Activated CD4-positive, alpha-beta T cell treated with anti-CD3 and anti-CD28 coated beads, Interleukin-2, amount 50 U/mL, for 48 hours (primary cell): ENCODE measurements at regions not wholly inside any gene's neighbourhood (a gene's known extent, or its start where the extent isn't known, plus 50 kb on each side); places are given as distances from the start of the nearest gene placed in this dataset.
"Not testable (repeated sequence)": the region's sequence is repeated elsewhere in the genome, so short reads cannot be mapped to it uniquely, and the experiment has no call there.

Experiments used
- DNase-seq, 2 experiments: peaks; one replicate each; pipeline ENCODE4 v3.0.0-alpha.2; 2020

- DNase-seq = no peak
Observed at GRCh38 chr10:118969014-118969413, 60.5 kb upstream of the NANOS1 start.

DNA sequence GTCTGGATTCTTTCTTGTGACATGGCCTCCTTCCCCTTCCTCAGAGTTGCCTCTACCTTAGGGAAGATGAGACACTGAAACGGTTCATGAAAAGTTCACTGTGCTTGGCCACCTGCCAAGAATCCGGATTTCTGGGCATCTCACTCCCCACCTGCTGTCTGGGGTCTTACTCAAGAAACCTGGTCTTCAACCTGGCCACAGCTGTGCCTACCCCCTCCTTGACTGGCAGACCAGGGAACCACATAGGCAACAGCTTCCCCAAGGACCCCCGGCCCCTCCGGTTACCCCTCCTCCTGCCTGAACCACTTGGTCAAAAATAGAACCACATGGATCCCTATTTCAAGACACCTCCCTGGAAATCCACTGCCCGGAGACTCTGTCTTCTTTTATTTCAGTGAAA is 58.7 kb upstream of the NANOS1 start:
- DNase-seq = no peak

- no peak for DNase-seq
Observed at GRCh38 chr10:118971187-118971586, 58.3 kb upstream of the NANOS1 start.

DNA sequence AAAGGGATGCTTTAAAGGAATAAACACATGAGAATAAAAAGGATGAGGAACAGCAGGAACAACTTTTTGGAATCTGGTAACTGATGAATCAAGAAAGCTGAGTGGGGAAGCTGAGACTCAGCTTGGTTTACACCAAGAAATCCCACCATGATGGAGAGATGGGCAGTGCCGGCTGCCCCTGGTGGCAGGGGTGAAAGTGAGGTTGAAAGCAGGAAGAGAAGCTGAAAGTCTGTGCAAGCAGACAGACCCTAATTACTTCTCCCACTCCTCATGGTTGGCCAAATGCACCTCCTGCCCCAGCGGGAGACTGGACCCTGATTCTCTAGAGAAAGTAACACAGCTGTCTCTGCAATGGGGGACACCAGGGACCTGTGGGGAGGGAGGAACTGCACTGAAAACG is 57.6 kb upstream of the NANOS1 start:
- no peak for DNase-seq

- no peak for DNase-seq
Observed at GRCh38 chr10:118973744-118974143, 55.8 kb upstream of the NANOS1 start.

- DNase-seq = no peak
Observed at GRCh38 chr10:118974951-118975350, 54.6 kb upstream of the NANOS1 start.

- DNase-seq = not testable (repeated sequence)
Observed at GRCh38 chr10:118976219-118976618, 53.3 kb upstream of the NANOS1 start.

DNA sequence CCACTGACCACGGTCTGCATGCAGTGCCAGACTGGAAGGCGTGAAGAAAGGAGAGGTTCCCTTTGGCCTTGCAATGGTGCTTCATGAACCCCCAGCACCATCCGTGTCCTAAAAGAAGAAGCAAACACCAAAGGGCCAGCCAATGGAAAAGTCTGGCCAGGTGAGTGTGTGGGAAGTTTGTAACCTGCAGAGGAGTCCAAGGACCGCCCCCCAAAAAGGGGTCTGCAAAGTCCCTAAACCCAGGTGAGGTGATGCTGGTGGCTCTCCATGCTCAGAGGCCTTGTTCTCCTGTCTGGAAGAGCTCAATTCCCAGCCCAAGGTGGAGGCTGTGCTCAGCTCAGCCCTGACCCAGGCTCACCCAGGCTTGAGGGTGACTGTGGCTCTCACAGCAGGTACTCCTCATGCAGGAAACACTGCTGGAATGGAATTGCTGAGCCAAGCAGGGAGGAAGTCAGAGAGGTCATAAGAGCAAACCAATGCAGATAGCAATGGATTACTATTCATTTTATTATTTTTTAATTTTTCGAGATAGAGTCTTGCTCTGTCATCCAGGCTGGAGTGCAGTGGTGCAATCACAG is 52.4 kb upstream of the NANOS1 start:
- DNase-seq = no peak

- DNase-seq = no peak
Observed at GRCh38 chr10:118977835-118978234, 51.7 kb upstream of the NANOS1 start.

GRCh38 chr10:118978316-118978997 is 51.1 kb upstream of the NANOS1 start:
- no peak for DNase-seq

DNA sequence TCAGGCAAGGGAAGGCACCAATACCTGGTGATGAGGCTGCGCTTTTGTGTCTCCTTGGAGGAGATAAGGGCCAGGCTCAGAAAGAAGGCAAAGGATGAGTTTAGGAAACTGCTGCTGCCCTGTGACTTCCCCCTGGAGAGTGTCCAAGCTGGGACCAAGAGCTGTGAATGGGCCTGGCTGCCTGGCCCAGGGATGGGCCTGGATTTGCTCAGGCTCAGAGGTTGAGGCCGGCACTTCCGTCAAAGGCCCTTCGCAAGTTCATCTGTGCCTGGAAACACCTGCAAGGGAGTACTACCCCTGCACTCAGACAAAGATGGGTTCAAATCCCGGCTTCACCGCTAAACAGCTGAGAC is 50.5 kb upstream of the NANOS1 start:
- no peak for DNase-seq

DNA sequence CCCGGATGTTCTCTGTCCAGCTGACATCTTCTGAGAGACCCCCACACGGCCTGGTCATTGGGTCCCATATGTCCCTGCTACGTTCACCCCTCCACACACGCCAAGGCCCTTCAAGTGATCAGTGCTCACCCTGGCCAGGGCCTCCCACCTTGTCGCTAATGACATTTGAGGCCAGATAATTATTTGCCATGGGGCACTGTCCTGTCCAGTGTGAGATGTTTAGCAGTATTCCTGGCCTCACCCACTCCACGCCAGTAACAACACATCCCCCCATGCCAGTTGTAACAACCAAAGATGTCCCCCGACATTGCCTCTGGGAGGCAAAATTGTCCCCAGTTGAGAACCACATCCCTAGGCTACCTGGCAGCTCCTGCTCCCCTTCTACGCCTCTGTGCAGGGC is 49.9 kb upstream of the NANOS1 start:
- DNase-seq = no peak
